Mammary epithelial cell (primary cell): ENCODE measurements at regions not wholly inside any gene's neighbourhood (a gene's known extent, or its start where the extent isn't known, plus 50 kb on each side); places are given as distances from the start of the nearest gene placed in this dataset.

Source experiments
- EZH2 ChIP-seq: IDR thresholded peaks from 2 replicates; pipeline ENCODE4 v1.6.1; 2012; ENCODE audit warnings: low read length, inconsistent platforms, borderline replicate concordance
- TF ChIP-seq, protein P1 (sequence below), 2 donors: IDR thresholded peaks in 1 of 2; conservative IDR thresholded peaks in 1 of 2; 2 replicates each; pipeline ENCODE4 v1.5.1; 2011 to 2012; ENCODE audit warnings: inconsistent platforms in 2 of 2, low read length in 2 of 2, mild to moderate bottlenecking in 2 of 2, control low read depth in 1 of 2, low read depth in 1 of 2; ENCODE audit not compliant: insufficient read depth in 1 of 2; ENCODE audit errors: extremely low read depth in 1 of 2

- TF ChIP-seq, protein P1, sequence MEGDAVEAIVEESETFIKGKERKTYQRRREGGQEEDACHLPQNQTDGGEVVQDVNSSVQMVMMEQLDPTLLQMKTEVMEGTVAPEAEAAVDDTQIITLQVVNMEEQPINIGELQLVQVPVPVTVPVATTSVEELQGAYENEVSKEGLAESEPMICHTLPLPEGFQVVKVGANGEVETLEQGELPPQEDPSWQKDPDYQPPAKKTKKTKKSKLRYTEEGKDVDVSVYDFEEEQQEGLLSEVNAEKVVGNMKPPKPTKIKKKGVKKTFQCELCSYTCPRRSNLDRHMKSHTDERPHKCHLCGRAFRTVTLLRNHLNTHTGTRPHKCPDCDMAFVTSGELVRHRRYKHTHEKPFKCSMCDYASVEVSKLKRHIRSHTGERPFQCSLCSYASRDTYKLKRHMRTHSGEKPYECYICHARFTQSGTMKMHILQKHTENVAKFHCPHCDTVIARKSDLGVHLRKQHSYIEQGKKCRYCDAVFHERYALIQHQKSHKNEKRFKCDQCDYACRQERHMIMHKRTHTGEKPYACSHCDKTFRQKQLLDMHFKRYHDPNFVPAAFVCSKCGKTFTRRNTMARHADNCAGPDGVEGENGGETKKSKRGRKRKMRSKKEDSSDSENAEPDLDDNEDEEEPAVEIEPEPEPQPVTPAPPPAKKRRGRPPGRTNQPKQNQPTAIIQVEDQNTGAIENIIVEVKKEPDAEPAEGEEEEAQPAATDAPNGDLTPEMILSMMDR (conservative IDR thresholded peaks at IDR 0.05 in 1 of 2, IDR thresholded peaks at IDR 0.05 in 1 of 2; ENCODE audit: extremely low read depth in 1 of 2, insufficient read depth in 1 of 2, low read depth in 1 of 2, low read length in 2 of 2) = no peak
- no peak for TF ChIP-seq EZH2
Measured at GRCh38 chr5:77885519-77885918, 109.4 kb upstream of the TBCA start.
